ENCODE measurements at regions not wholly inside any gene's neighbourhood (a gene's known extent, or its start where the extent isn't known, plus 50 kb on each side); places are given as distances from the start of the nearest gene placed in this dataset.

DNA sequence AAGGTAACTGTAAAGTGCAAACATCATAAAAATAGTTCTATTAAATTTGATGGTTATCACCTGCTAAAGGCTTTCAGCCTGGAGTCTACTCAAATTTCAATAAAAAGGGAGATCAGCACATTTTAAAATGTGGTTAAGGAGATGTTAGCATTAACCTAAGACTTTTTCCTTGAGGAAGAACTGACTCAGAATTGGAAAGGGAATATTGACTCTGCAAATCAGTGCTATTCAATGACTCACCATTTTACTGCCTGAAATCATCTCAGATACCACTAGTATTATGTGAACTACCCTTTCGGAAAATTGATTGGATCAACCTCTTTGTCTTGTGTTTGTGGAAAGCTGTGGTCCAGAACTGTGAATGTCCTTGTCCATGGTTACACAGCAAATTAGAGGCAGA lies 113.3 kb downstream of the ADRB2 start:
- TF ChIP-seq EZH2 (IDR thresholded peaks at IDR 0.05; ENCODE audit: insufficient read depth, poor library complexity, severe bottlenecking) (no peak), EZH2phosphoT487 (IDR thresholded peaks at IDR 0.05; ENCODE audit: insufficient read depth, low read depth) (no peak)

Data from GM23248 (cell line).